ENCODE measurements at regions not wholly inside any gene's neighbourhood (a gene's known extent, or its start where the extent isn't known, plus 50 kb on each side); places are given as distances from the start of the nearest gene placed in this dataset.

GRCh38 chr5:16013334-16014065 is 166.1 kb downstream of the MARCHF11 start:
- peak in 1 of 2 experiments; percentile 22 for DNase-seq

DNA sequence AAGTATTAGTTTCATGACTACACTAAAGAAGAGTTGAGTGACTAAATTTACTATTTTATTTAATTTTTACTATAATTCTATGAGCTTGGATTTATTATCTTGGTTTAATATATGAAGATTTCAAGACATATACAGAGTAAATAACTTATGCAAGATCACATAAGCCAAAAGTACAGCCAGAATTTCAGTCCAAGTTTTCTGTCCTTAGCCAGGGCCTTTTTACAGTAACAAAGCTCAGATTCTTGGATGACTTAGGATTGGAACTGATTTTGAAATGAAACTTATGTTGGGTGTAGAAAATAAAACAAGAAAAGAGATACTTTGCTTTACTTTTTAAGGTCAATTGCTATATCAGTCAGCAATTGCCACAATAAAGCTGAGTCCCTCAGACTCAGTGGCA is 170.3 kb downstream of the MARCHF11 start:
- DNase-seq = no peak

DNA sequence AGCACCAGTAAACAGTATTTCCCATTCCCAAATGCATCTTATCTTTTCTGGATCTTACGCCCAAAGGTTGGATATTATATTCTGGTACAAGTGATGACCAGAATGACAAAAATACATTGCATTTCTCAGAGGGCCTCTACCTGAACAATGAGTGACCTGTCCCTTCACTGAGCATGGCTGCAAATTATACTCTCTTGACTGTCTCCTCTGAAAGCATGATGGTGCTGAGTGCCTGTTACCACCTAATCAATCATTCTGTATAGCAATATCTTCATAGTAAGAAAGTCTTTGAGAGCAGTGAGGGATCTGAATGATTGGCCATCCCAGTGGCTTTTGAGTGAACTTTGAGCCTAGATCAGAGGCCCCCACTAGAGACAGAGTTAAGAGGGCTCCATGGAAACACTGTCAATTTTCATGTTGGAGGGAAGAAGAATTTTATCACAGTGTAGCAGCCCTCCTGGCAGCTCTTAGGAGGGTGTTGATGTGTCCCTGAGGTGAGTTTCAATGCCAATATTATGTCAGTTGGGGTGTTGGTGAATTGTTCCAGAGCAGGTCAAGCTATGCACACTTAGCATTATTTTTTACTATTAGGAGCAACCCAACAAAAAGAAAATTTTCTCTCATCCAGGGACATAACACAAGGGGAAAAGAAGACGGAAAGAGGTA is 171.7 kb downstream of the MARCHF11 start:
- no peak for DNase-seq

DNA sequence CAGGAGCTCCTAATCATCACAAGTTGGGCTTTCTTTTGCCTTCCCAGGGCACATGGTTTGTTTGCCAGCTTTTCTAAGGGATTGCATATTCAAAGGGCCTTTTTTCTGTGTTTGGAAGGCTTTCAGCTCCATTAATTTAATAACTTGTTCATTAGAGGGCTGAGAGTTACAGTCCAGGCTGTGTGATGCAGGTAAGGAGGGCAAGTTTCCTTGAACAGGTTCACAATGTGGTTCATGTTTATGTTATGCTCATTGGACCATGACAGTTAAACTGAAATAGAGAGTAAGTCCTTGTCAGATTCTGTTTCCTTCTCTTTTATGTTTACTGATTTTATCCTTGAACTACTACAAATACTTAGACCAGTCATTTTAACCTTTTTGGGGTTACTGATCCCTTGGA is 174.4 kb downstream of the MARCHF11 start:
- DNase-seq = no peak

GRCh38 chr5:16000056-16000455 is 179.5 kb downstream of the MARCHF11 start:
- DNase-seq = no peak

DNA sequence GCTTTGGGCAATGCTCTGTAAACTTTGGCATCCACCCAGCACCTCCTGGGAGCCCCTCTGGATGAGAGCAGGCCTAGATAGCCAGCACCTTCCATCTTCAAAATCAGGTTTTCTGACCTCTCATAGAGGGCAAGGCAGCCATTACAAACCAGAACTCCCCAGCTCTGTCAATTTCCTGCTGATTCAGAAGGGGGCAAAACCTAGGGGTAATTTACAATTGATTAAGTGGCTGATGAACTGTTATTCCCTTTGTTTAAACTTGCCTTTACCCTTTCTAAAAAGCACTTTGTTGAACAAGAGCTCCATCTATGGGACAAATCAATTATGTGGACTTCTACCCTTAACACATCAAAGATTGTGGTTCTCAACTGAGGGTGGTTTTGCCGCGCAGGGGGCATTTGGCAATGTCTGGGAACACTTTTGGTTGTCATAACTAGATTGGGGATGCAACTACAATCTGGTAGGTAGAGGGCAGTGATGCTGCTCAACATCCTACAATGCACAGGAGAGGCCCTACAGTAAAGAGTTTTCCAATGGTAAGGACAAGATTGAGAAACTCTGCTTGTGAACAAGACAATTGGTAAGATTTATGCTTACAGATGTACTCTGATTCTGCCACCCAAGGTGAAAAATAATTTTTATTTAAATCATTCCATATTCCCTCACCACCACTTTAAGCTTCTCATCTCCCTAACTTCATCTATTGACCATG is 184.1 kb downstream of the MARCHF11 start:
- peak in 1 of 2 experiments; percentile 64 for DNase-seq

GRCh38 chr5:15993919-15994318 is 185.7 kb downstream of the MARCHF11 start:
- DNase-seq = peak in 1 of 2 experiments; percentile 19

DNA sequence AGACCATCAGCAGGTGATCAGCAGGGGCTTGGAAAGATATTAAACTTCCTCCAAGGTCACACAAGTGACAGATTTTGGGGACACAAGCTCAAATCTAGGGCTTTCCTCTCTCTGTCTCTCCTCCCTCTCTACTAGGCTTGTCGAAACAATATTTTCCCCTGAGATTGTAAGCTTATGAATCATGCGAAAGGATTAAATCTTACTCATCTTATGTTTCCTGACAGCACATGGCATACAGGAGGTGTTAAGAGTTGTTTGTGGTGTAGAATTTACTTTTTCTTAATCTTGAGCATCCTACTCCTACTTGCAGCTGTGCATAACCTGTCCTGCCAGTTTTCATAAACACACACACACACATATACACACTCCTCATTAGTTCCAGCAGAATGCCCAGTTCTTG is 186.3 kb downstream of the MARCHF11 start:
- DNase-seq = peak; percentile 46 to 67

- peak; percentile 27 to 59 for DNase-seq
Measured at GRCh38 chr5:15992918-15993317, 186.7 kb downstream of the MARCHF11 start.

DNA sequence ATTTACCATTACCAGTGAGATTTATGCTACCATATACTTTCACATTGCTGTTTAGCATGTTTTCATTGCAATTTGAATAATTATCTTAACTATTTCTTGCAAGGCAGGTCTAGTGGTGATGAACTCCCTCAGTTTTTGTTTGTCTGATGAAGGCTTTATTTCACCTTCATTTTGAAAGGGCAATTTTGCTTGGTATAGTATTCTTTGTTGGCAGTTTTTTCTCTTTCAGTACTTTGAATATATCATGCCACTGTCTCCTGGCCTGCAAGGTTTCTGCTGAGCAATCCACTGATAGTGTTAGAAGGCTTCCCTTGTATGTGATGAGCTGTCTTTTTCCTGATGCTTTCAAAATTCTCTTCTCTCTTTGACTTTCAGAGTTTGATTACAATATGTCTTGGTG is 188.0 kb downstream of the MARCHF11 start:
- no peak for DNase-seq

Data from SW 1271 (cell line).